ENCODE measurements at regions not wholly inside any gene's neighbourhood (a gene's known extent, or its start where the extent isn't known, plus 50 kb on each side); places are given as distances from the start of the nearest gene placed in this dataset.
A peak's percentile ranks its signal among the peaks of the same experiment; 100 is the strongest.

DNA sequence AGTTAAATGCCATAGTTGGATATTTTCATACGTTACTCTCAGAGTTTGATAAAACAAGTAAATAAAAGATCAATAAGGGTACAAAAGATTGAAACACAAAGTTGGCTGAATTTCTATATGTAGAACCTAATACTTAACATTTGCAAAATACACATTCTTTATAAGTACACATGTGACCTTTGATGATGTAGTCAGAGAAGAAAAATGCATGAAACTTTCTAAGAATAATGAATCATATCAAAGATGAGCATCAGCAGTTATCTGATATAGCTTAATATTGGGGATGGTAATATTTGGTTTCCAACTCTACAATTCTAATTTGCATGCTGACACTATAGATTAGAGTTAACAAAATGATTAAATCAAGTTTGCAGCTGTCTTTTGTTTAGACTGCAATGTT, 188.0 kb upstream of the TGFBR2 start:
- Histone ChIP-seq H3K9ac (ENCODE audit: low read length in 5 of 5) (no peak overlapping the region), H3K36me3 (ENCODE audit: control insufficient read depth in 5 of 5, insufficient read depth in 5 of 5, low read length in 5 of 5) (no peaks in the 10 kb centered on the region), H3K27me3 (ENCODE audit: control insufficient read depth in 5 of 5, insufficient read depth in 4 of 5, low read length in 5 of 5) (no peaks in the 10 kb centered on the region), H3K4me3 (ENCODE audit: low read depth in 1 of 5, low read length in 5 of 5) (no peak overlapping the region), H3K4me1 (ENCODE audit: control insufficient read depth in 5 of 5, insufficient read depth in 5 of 5, low read length in 5 of 5) (peaks cover 0 to 5% (median 0%) of the 10 kb centered on the region in 5 donors), H3K27ac (ENCODE audit: low read depth, low read length) (no peak overlapping the region), H3K9me3 (ENCODE audit: control insufficient read depth in 5 of 5, low read length in 5 of 5) (no peaks in the 10 kb centered on the region)

DNA sequence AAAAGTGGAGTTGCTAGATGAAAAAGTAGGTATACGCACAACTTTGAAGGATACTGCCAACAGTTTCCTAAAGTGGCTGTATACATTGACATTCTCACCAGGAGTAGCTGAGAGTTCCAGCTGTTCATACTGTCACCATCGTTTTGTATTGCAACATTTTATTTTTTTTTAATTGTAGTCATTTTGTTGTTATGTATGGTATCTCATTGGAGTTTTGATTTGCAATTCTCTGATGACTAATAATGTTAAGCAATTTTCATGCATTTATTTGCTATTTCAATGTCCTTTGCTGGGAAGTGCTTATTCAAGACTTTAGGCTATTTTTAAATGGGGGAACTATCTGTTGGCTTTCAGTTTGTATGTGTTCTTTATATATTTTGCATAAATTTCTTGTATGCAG, 185.1 kb upstream of the TGFBR2 start:
- Histone ChIP-seq H3K9me3 (ENCODE audit: control insufficient read depth in 5 of 5, low read length in 5 of 5) (no peaks in the 10 kb centered on the region), H3K27me3 (ENCODE audit: control insufficient read depth in 5 of 5, insufficient read depth in 4 of 5, low read length in 5 of 5) (no peaks in the 10 kb centered on the region), H3K4me3 (ENCODE audit: low read depth in 1 of 5, low read length in 5 of 5) (no peak overlapping the region), H3K4me1 (ENCODE audit: control insufficient read depth in 5 of 5, insufficient read depth in 5 of 5, low read length in 5 of 5) (peaks cover 0 to 9% (median 4%) of the 10 kb centered on the region in 5 donors), H3K27ac (ENCODE audit: low read depth, low read length) (no peak overlapping the region), H3K9ac (ENCODE audit: low read length in 5 of 5) (no peak overlapping the region), H3K36me3 (ENCODE audit: control insufficient read depth in 5 of 5, insufficient read depth in 5 of 5, low read length in 5 of 5) (no peaks in the 10 kb centered on the region)

DNA sequence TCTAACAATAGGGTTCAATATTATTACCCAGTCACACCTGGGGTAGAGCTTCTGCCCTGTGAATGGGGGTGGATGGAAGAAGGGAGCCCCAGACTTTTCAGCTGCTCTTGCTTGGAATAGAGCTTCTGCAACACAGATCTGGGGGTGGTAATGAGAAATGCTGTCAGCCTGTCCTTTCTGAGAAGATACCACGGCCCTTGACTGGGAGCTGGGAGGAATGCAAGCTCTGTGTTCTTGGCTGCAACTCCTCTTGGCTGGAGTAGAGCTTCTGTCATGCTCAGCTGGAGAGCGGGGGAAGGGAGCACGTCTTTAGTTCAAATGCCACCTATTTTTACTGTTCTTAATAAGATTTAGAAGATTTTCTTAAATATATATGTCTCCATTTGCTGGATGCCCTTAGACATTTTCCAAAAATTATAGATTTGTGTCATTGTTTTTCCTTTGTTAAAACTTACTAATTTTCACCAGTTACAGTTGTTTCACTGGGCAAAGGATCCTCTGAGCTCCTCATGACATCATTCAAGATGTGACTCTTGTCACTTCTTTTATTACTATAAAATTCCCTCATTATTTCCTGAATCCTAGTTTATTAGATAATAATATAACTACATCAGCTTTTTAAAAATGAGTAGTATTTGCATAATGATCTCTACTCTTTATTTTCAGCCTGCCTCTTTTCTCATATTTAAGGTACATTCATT, 180.0 kb upstream of the TGFBR2 start:
- H3K4me1 ChIP-seq (ENCODE audit: control insufficient read depth in 5 of 5, insufficient read depth in 5 of 5, low read length in 5 of 5), result peaks cover 0 to 12% (median 7%) of the 10 kb centered on the region in 5 donors
- H3K36me3 ChIP-seq (ENCODE audit: control insufficient read depth in 5 of 5, insufficient read depth in 5 of 5, low read length in 5 of 5), result no peaks in the 10 kb centered on the region
- H3K4me3 ChIP-seq (ENCODE audit: low read depth in 1 of 5, low read length in 5 of 5), result peak overlapping the region in 2 of 5 donors; percentile 8 to 29
- no peaks in the 10 kb centered on the region for H3K9me3 ChIP-seq (ENCODE audit: control insufficient read depth in 5 of 5, low read length in 5 of 5)
- H3K9ac ChIP-seq (ENCODE audit: low read length in 5 of 5), result peak overlapping the region in 1 of 5 donors; percentile 3
- H3K27ac ChIP-seq (ENCODE audit: low read depth, low read length), result no peak overlapping the region
- no peaks in the 10 kb centered on the region for H3K27me3 ChIP-seq (ENCODE audit: control insufficient read depth in 5 of 5, insufficient read depth in 4 of 5, low read length in 5 of 5)

DNA sequence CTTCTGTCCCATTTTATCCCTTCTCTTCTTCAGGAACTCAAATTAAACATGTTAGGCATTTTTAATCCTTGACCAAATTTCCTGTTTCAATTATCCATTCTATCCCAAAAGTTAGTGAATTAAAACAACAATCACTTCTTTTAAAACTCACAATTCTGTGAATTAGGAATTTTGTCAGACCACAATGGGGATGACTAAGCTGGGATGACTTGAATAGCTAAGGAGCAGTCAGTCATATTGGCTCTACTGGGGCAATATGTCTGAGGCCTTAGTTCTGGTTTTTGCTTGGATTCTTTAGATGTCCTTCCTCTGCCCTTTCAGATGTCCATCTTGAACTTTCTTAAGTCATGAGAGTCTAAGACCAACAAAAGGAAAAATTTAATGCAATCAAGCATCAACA, 178.2 kb upstream of the TGFBR2 start:
- Histone ChIP-seq H3K27me3 (ENCODE audit: control insufficient read depth in 5 of 5, insufficient read depth in 4 of 5, low read length in 5 of 5) (no peaks in the 10 kb centered on the region), H3K27ac (ENCODE audit: low read depth, low read length) (no peak overlapping the region), H3K36me3 (ENCODE audit: control insufficient read depth in 5 of 5, insufficient read depth in 5 of 5, low read length in 5 of 5) (no peaks in the 10 kb centered on the region), H3K4me1 (ENCODE audit: control insufficient read depth in 5 of 5, insufficient read depth in 5 of 5, low read length in 5 of 5) (peaks cover 0 to 11% (median 6%) of the 10 kb centered on the region in 5 donors), H3K9ac (ENCODE audit: low read length in 5 of 5) (no peak overlapping the region), H3K9me3 (ENCODE audit: control insufficient read depth in 5 of 5, low read length in 5 of 5) (no peaks in the 10 kb centered on the region), H3K4me3 (ENCODE audit: low read depth in 1 of 5, low read length in 5 of 5) (no peak overlapping the region)

DNA sequence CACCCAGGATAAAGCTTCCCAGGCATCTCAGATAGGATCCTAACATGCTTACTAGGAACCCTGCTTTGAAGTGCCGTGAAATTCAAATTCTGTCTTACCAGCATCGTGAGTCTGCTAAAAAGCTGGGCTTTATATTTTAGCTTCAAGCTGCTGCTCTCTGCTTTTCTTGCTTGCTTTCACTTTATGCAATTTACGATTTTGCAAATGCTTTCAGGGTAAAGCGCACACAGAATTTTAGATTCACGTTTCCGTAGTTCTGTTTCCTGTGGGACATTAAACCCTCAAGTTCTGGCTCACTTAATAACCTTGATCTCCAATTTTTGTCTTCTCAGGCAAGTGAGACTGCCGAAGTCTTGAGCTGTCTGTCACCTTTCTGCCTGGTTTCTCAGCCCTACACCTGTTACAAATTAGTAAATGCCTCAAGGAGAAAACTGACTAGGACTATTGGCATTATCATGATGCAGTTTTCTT, 170.5 kb upstream of the TGFBR2 start:
- Histone ChIP-seq H3K4me1 (ENCODE audit: control insufficient read depth in 5 of 5, insufficient read depth in 5 of 5, low read length in 5 of 5) (peaks cover 8 to 28% (median 25%) of the 10 kb centered on the region in 5 donors), H3K9ac (ENCODE audit: low read length in 5 of 5) (peak overlapping the region; percentile 8 to 71 (median 10)), H3K27me3 (ENCODE audit: control insufficient read depth in 5 of 5, insufficient read depth in 4 of 5, low read length in 5 of 5) (no peaks in the 10 kb centered on the region), H3K9me3 (ENCODE audit: control insufficient read depth in 5 of 5, low read length in 5 of 5) (no peaks in the 10 kb centered on the region), H3K4me3 (ENCODE audit: low read depth in 1 of 5, low read length in 5 of 5) (peak overlapping the region; percentile 24 to 62 (median 53)), H3K36me3 (ENCODE audit: control insufficient read depth in 5 of 5, insufficient read depth in 5 of 5, low read length in 5 of 5) (no peaks in the 10 kb centered on the region), H3K27ac (ENCODE audit: low read depth, low read length) (peak overlapping the region; percentile 67)

DNA sequence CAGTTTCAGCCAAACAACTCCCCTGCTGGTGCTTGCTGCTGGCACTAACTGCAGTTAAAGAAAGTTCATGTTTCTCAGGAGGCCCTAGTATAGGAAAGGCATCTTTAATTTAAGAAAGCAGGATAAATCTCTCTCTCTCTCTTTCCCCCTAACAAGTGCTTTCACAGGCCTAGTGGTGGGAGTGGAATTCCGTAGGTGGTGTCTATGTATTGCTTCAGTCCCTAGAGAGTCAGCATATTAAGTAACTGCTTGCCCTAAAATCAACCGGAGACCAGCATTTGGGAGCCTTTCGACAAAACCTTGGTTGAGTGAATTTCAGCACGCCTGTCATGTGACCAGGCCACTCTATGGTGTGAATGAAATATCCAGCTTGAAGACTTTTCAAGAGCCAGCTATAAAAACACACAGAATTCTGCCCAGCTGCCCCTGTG, 169.2 kb upstream of the TGFBR2 start:
- H3K9ac ChIP-seq (ENCODE audit: low read length in 5 of 5), result peak overlapping the region in 1 of 5 donors; percentile 47

DNA sequence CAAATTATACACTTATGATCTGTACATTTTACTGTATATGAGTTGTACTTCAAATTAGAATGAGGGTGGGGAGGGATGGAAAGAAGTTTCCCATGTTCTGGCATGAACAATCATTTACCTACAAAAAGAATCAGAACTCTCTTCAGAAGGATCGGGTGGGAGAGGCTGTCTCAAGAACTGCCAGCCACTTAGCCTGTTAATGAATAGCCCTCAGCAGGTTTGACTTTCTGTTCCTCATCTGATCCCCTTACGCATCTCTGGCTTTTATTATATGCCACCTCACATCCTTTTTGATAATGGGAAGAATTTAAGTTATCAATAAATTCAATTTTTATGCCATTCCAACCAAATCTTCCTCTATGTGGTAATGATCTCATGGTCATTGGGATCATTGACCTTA, 168.3 kb upstream of the TGFBR2 start:
- Histone ChIP-seq H3K27ac (ENCODE audit: low read depth, low read length) (peak overlapping the region; percentile 67), H3K4me1 (ENCODE audit: control insufficient read depth in 5 of 5, insufficient read depth in 5 of 5, low read length in 5 of 5) (peaks cover 8 to 28% (median 25%) of the 10 kb centered on the region in 5 donors), H3K4me3 (ENCODE audit: low read depth in 1 of 5, low read length in 5 of 5) (no peak overlapping the region), H3K36me3 (ENCODE audit: control insufficient read depth in 5 of 5, insufficient read depth in 5 of 5, low read length in 5 of 5) (no peaks in the 10 kb centered on the region), H3K9ac (ENCODE audit: low read length in 5 of 5) (no peak overlapping the region), H3K9me3 (ENCODE audit: control insufficient read depth in 5 of 5, low read length in 5 of 5) (no peaks in the 10 kb centered on the region), H3K27me3 (ENCODE audit: control insufficient read depth in 5 of 5, insufficient read depth in 4 of 5, low read length in 5 of 5) (no peaks in the 10 kb centered on the region)

More for the DNA sequence above, 169.2 kb upstream of the TGFBR2 start:
- peak overlapping the region; percentile 67 for H3K27ac ChIP-seq (ENCODE audit: low read depth, low read length)
- no peaks in the 10 kb centered on the region for H3K27me3 ChIP-seq (ENCODE audit: control insufficient read depth in 5 of 5, insufficient read depth in 4 of 5, low read length in 5 of 5)
- no peaks in the 10 kb centered on the region for H3K9me3 ChIP-seq (ENCODE audit: control insufficient read depth in 5 of 5, low read length in 5 of 5)
- no peak overlapping the region for H3K4me3 ChIP-seq (ENCODE audit: low read depth in 1 of 5, low read length in 5 of 5)
- peaks cover 8 to 28% (median 25%) of the 10 kb centered on the region in 5 donors for H3K4me1 ChIP-seq (ENCODE audit: control insufficient read depth in 5 of 5, insufficient read depth in 5 of 5, low read length in 5 of 5)
- no peaks in the 10 kb centered on the region for H3K36me3 ChIP-seq (ENCODE audit: control insufficient read depth in 5 of 5, insufficient read depth in 5 of 5, low read length in 5 of 5)

DNA sequence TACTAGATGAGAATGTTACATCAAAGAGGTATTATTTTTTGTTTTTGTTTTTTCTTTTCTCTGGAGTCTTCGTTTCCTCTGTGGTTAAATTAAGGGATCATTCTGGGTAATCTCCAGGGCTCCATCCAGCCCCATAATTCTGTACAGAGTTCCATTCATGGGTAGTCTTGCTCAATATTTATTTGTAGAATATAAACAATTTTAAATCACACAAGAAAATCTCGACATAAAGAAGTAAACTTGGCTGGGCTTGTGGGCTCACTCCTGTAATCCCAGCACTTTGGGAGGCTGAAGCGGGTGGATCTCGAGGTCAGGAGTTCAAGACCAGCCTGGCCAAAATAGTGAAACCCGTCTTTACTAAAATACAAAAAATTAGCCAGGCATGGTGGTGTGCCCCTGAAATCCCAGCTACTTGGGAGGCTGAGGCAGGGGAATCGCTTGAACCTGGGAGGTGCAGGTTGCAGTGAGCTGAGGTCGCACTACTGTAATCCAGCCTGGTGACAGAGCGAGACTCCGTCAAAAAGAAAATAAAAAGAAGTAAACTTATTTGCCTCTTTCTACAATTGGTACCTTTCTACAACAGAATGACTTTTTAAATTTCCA, 166.8 kb upstream of the TGFBR2 start:
- Histone ChIP-seq H3K27ac (ENCODE audit: low read depth, low read length) (no peak overlapping the region), H3K4me3 (ENCODE audit: low read depth in 1 of 5, low read length in 5 of 5) (no peak overlapping the region), H3K9ac (ENCODE audit: low read length in 5 of 5) (no peak overlapping the region), H3K36me3 (ENCODE audit: control insufficient read depth in 5 of 5, insufficient read depth in 5 of 5, low read length in 5 of 5) (no peaks in the 10 kb centered on the region), H3K4me1 (ENCODE audit: control insufficient read depth in 5 of 5, insufficient read depth in 5 of 5, low read length in 5 of 5) (peaks cover 8 to 28% (median 25%) of the 10 kb centered on the region in 5 donors), H3K27me3 (ENCODE audit: control insufficient read depth in 5 of 5, insufficient read depth in 4 of 5, low read length in 5 of 5) (no peaks in the 10 kb centered on the region), H3K9me3 (ENCODE audit: control insufficient read depth in 5 of 5, low read length in 5 of 5) (no peaks in the 10 kb centered on the region)

DNA sequence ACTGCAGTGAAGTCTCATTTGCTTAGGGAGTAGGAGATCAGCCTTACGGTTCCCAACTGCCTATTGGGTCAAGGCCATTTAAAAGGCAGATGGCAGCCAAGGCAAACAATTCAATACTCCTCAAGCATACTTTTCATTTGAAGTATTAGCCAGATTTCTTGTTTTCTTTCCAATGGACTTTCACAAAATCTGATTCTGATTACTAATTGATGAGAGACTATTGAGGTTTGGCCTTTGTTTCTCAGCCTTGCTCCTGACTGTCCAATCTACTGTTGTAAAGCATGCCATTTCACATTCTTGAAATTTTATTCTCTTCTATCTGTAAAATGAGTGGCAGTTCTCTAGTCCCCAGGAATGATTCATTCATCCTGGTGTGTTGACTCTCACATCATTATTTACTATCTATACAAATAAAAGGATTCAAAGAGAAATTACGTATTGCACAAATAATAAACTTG, 166.2 kb upstream of the TGFBR2 start:
- Histone ChIP-seq H3K4me1 (ENCODE audit: control insufficient read depth in 5 of 5, insufficient read depth in 5 of 5, low read length in 5 of 5) (peaks cover 8 to 28% (median 25%) of the 10 kb centered on the region in 5 donors), H3K36me3 (ENCODE audit: control insufficient read depth in 5 of 5, insufficient read depth in 5 of 5, low read length in 5 of 5) (no peaks in the 10 kb centered on the region), H3K9ac (ENCODE audit: low read length in 5 of 5) (no peak overlapping the region), H3K9me3 (ENCODE audit: control insufficient read depth in 5 of 5, low read length in 5 of 5) (no peaks in the 10 kb centered on the region), H3K27me3 (ENCODE audit: control insufficient read depth in 5 of 5, insufficient read depth in 4 of 5, low read length in 5 of 5) (no peaks in the 10 kb centered on the region), H3K4me3 (ENCODE audit: low read depth in 1 of 5, low read length in 5 of 5) (no peak overlapping the region), H3K27ac (ENCODE audit: low read depth, low read length) (no peak overlapping the region)

DNA sequence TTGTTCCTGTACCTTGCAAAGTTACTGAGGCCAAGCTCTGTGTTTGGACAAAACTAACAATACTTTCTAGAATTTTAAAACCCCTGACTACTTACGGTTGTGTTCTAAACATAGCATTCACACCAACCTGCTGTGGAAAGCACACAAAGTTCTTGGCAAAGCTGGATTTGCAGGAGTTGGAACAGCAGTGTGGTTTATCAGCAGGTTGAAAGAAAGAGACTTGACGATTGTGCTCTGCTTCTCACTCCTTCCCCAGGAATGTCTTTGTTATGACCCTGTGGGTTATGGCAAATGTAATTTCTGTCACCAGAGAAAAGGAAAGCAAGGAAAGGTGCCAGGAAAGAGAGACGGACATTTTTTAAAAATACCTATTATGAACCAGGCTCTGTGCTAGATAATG, 165.5 kb upstream of the TGFBR2 start:
- H3K27me3 ChIP-seq (ENCODE audit: control insufficient read depth in 5 of 5, insufficient read depth in 4 of 5, low read length in 5 of 5), result no peaks in the 10 kb centered on the region
- no peak overlapping the region for H3K27ac ChIP-seq (ENCODE audit: low read depth, low read length)
- no peaks in the 10 kb centered on the region for H3K9me3 ChIP-seq (ENCODE audit: control insufficient read depth in 5 of 5, low read length in 5 of 5)
- H3K4me3 ChIP-seq (ENCODE audit: low read depth in 1 of 5, low read length in 5 of 5), result no peak overlapping the region
- no peaks in the 10 kb centered on the region for H3K36me3 ChIP-seq (ENCODE audit: control insufficient read depth in 5 of 5, insufficient read depth in 5 of 5, low read length in 5 of 5)
- peaks cover 6 to 23% (median 21%) of the 10 kb centered on the region in 5 donors for H3K4me1 ChIP-seq (ENCODE audit: control insufficient read depth in 5 of 5, insufficient read depth in 5 of 5, low read length in 5 of 5)
- H3K9ac ChIP-seq (ENCODE audit: low read length in 5 of 5), result no peak overlapping the region
